ENCODE measurements at regions not wholly inside any gene's neighbourhood (a gene's known extent, or its start where the extent isn't known, plus 50 kb on each side); places are given as distances from the start of the nearest gene placed in this dataset.

DNA sequence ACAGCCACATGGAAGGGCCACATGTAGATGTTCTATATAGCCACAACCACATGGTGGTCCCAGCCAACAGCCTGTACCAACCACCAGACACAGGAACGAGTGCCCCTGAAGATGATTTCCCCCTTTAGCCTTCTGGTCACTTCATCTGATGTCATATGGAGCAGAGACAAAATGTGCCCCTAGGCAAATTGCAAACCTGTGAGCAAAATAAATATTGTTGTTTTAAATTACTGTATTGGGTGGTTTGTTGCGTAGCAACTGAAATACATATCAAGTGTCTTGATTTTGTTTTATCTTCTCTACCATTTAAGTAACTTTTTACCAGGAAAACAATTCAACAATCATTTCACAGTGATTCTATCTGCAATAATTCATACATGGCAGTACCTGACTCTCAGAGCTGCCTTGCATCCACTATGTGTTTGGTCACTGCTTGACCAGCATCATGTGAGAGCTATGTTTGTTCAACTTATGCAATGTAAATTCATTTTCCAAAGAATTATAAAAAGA, 142.5 kb upstream of the VLDLR start:
- H3K9me3 ChIP-seq (ENCODE audit: low read depth, low read length): no peaks in the 10 kb centered on the region
- H4K20me1 ChIP-seq (ENCODE audit: insufficient read depth, low read length): no peaks in the 10 kb centered on the region
- H3K36me3 ChIP-seq (ENCODE audit: insufficient read depth, low read length): no peaks in the 10 kb centered on the region
- no peak for DNase-seq (ENCODE audit: insufficient read length, low spot score, missing footprints)
- no peak overlapping the region for H3K4me3 ChIP-seq (ENCODE audit: insufficient read depth, low read length)
- H3K4me1 ChIP-seq (ENCODE audit: insufficient read depth, low read length): no peaks in the 10 kb centered on the region
- H2AFZ ChIP-seq (ENCODE audit: low read length): no peak overlapping the region
- no peaks in the 10 kb centered on the region for H3K79me2 ChIP-seq (ENCODE audit: insufficient read depth, low read length)
- TF ChIP-seq, protein P1, sequence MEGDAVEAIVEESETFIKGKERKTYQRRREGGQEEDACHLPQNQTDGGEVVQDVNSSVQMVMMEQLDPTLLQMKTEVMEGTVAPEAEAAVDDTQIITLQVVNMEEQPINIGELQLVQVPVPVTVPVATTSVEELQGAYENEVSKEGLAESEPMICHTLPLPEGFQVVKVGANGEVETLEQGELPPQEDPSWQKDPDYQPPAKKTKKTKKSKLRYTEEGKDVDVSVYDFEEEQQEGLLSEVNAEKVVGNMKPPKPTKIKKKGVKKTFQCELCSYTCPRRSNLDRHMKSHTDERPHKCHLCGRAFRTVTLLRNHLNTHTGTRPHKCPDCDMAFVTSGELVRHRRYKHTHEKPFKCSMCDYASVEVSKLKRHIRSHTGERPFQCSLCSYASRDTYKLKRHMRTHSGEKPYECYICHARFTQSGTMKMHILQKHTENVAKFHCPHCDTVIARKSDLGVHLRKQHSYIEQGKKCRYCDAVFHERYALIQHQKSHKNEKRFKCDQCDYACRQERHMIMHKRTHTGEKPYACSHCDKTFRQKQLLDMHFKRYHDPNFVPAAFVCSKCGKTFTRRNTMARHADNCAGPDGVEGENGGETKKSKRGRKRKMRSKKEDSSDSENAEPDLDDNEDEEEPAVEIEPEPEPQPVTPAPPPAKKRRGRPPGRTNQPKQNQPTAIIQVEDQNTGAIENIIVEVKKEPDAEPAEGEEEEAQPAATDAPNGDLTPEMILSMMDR (IDR thresholded peaks at IDR 0.05; ENCODE audit: extremely low read depth, low read depth, low read length): no peak
- H3K4me2 ChIP-seq (ENCODE audit: insufficient read depth, low read length): no peak overlapping the region
- H3K27ac ChIP-seq (ENCODE audit: low read depth, low read length): no peak overlapping the region
- H3K27me3 ChIP-seq (ENCODE audit: insufficient read depth, low read length): no peaks in the 10 kb centered on the region

DNA sequence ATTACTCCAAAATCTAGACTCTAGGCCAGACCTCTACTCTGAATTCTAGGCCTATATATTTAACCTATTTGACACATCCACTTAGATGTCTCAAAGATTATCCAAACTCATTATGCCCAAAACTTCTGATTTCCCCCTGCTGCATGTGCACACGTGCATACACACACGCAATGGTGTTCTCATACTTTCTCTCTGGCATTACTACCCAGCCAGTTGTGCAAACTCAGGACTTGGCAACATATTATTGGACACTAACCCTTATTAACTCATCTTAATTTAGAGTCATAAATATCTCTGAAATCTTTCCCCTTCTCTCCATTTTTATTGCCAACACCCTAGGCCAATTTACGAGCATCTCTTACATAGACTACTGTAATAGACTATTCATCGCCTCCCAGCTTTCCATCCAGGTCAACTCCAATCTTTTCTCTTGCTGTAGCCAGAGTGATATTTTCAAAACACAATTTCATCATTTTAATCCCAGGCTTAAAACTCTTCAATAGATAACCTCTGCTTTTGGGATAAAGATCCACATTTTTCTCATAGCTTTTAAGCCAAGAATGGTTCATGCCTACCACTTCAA, 141.2 kb upstream of the VLDLR start:
- H3K4me2 ChIP-seq (ENCODE audit: insufficient read depth, low read length): no peak overlapping the region
- no peak for DNase-seq (ENCODE audit: insufficient read length, low spot score, missing footprints)
- no peak overlapping the region for H3K4me3 ChIP-seq (ENCODE audit: insufficient read depth, low read length)
- H3K4me1 ChIP-seq (ENCODE audit: insufficient read depth, low read length): no peaks in the 10 kb centered on the region
- H3K27ac ChIP-seq (ENCODE audit: low read depth, low read length): no peak overlapping the region
- no peaks in the 10 kb centered on the region for H3K79me2 ChIP-seq (ENCODE audit: insufficient read depth, low read length)
- H3K27me3 ChIP-seq (ENCODE audit: insufficient read depth, low read length): no peaks in the 10 kb centered on the region
- TF ChIP-seq, protein P1 (IDR thresholded peaks at IDR 0.05; ENCODE audit: extremely low read depth, low read depth, low read length): no peak
- no peaks in the 10 kb centered on the region for H3K36me3 ChIP-seq (ENCODE audit: insufficient read depth, low read length)
- no peaks in the 10 kb centered on the region for H3K9me3 ChIP-seq (ENCODE audit: low read depth, low read length)
- H4K20me1 ChIP-seq (ENCODE audit: insufficient read depth, low read length): no peaks in the 10 kb centered on the region
- H2AFZ ChIP-seq (ENCODE audit: low read length): no peak overlapping the region

DNA sequence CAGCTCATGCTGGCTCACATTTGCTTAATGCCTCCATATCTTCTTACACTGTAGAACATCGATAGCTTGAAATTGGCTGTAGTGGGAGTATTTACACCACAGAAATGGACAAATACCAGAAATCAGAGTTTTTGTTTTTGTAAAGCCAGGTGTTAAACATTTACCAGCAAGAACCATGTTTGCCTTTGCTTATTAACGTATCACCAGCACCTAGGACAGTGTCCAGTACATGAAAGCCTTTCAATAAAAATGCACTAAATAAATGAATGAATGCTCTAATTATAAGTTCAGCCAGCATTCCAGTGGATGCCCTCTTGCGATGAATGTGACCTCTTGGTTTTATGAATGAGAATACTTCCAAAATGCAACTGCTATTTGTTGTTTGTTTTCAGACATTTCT, 140.4 kb upstream of the VLDLR start:
- no peaks in the 10 kb centered on the region for H3K79me2 ChIP-seq (ENCODE audit: insufficient read depth, low read length)
- H3K27ac ChIP-seq (ENCODE audit: low read depth, low read length): no peak overlapping the region
- TF ChIP-seq, protein P1 (IDR thresholded peaks at IDR 0.05; ENCODE audit: extremely low read depth, low read depth, low read length): no peak
- no peaks in the 10 kb centered on the region for H3K9me3 ChIP-seq (ENCODE audit: low read depth, low read length)
- no peak for DNase-seq (ENCODE audit: insufficient read length, low spot score, missing footprints)
- no peaks in the 10 kb centered on the region for H3K4me1 ChIP-seq (ENCODE audit: insufficient read depth, low read length)
- no peak overlapping the region for H2AFZ ChIP-seq (ENCODE audit: low read length)
- H4K20me1 ChIP-seq (ENCODE audit: insufficient read depth, low read length): no peaks in the 10 kb centered on the region
- no peak overlapping the region for H3K4me2 ChIP-seq (ENCODE audit: insufficient read depth, low read length)
- no peak overlapping the region for H3K4me3 ChIP-seq (ENCODE audit: insufficient read depth, low read length)
- no peaks in the 10 kb centered on the region for H3K36me3 ChIP-seq (ENCODE audit: insufficient read depth, low read length)
- H3K27me3 ChIP-seq (ENCODE audit: insufficient read depth, low read length): no peaks in the 10 kb centered on the region

DNA sequence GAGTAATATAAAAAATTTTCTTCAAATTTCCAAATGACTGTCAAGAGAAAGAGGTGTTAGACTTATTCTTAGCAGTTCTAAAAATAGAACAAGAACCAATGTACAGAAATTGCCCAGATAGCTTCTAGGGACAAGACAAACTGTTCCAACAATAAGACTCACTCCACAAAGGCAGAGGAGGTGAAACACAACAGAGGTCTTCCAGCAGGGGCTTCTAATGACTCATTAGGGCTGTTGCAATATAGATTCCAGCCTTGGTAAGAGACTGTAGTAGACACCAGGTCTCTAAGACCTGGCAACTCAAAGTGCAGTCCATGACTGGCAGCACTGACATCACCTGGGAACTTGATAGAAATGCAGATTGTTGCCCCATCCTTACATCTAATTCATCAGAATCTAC, 134.6 kb upstream of the VLDLR start:
- H3K79me2 ChIP-seq (ENCODE audit: insufficient read depth, low read length): no peaks in the 10 kb centered on the region
- TF ChIP-seq, protein P1 (IDR thresholded peaks at IDR 0.05; ENCODE audit: extremely low read depth, low read depth, low read length): no peak
- no peak overlapping the region for H3K27ac ChIP-seq (ENCODE audit: low read depth, low read length)
- no peaks in the 10 kb centered on the region for H3K27me3 ChIP-seq (ENCODE audit: insufficient read depth, low read length)
- H3K4me2 ChIP-seq (ENCODE audit: insufficient read depth, low read length): no peak overlapping the region
- H3K4me3 ChIP-seq (ENCODE audit: insufficient read depth, low read length): no peak overlapping the region
- no peaks in the 10 kb centered on the region for H3K36me3 ChIP-seq (ENCODE audit: insufficient read depth, low read length)
- no peaks in the 10 kb centered on the region for H3K9me3 ChIP-seq (ENCODE audit: low read depth, low read length)
- H4K20me1 ChIP-seq (ENCODE audit: insufficient read depth, low read length): no peaks in the 10 kb centered on the region
- no peak overlapping the region for H2AFZ ChIP-seq (ENCODE audit: low read length)
- H3K4me1 ChIP-seq (ENCODE audit: insufficient read depth, low read length): no peaks in the 10 kb centered on the region
- DNase-seq (ENCODE audit: insufficient read length, low spot score, missing footprints): no peak
